DND-41 (cell line): ENCODE measurements at regions not wholly inside any gene's neighbourhood (a gene's known extent, or its start where the extent isn't known, plus 50 kb on each side); places are given as distances from the start of the nearest gene placed in this dataset.

Source experiments
- ATAC-seq: fragments of 200-7000 bp; cut with Tn5 transposase; 3 replicates; pipeline ENCODE4 v1.9.1; 2021; ENCODE audit warnings: low read depth; ENCODE audit not compliant: insufficient read depth
- DNase-seq: peaks from one replicate; pipeline ENCODE4 v3.0.0-alpha.2; 2020
- H2AFZ ChIP-seq: 2 replicates; pipeline ENCODE4 v1.6.0; 2012; ENCODE audit warnings: low read depth, low read length
- H3K27ac ChIP-seq: 2 replicates; pipeline ENCODE4 v1.5.1; 2012; ENCODE audit warnings: low read length, inconsistent platforms
- H3K27me3 ChIP-seq: fragments of 200-600 bp; sonication (generic); 2 replicates; pipeline ENCODE4 v1.6.0; 2012; ENCODE audit warnings: low read length, mild to moderate bottlenecking, inconsistent platforms; ENCODE audit not compliant: insufficient read depth, poor library complexity
- H3K36me3 ChIP-seq: 2 replicates; pipeline ENCODE4 v1.5.1; 2012; ENCODE audit warnings: low read length, inconsistent platforms; ENCODE audit not compliant: insufficient read depth
- H3K4me1 ChIP-seq: 2 replicates; pipeline ENCODE4 v1.5.1; 2012; ENCODE audit warnings: mild to moderate bottlenecking, low read length; ENCODE audit not compliant: insufficient read depth
- H3K4me2 ChIP-seq: 2 replicates; pipeline ENCODE4 v1.6.0; 2012; ENCODE audit warnings: mild to moderate bottlenecking, moderate library complexity, low read length, inconsistent platforms; ENCODE audit not compliant: insufficient read depth
- H3K4me3 ChIP-seq, 2 experiments: fragments of 200-600 bp in 1 of 2; shearing (Covaris generic) in 1 of 2; 2 replicates each; pipeline ENCODE4 v1.5.1; 2012 to 2016; ENCODE audit warnings: inconsistent platforms in 2 of 2, low read length in 2 of 2, mild to moderate bottlenecking in 2 of 2, low read depth in 1 of 2, moderate library complexity in 1 of 2
- H3K79me2 ChIP-seq: 2 replicates; pipeline ENCODE4 v1.6.0; 2012; ENCODE audit warnings: low read length, inconsistent platforms; ENCODE audit not compliant: insufficient read depth
- H3K9ac ChIP-seq: 2 replicates; pipeline ENCODE4 v1.6.0; 2012; ENCODE audit warnings: low read depth, mild to moderate bottlenecking, inconsistent platforms, low read length, moderate library complexity
- H3K9me3 ChIP-seq: 2 replicates; pipeline ENCODE4 v1.5.1; 2012; ENCODE audit warnings: low read length, moderate library complexity, mild to moderate bottlenecking, inconsistent platforms; ENCODE audit not compliant: insufficient read depth, severe bottlenecking
- H4K20me1 ChIP-seq: 2 replicates; pipeline ENCODE4 v1.6.0; 2012; ENCODE audit warnings: low read length; ENCODE audit not compliant: insufficient read depth
- EZH2 ChIP-seq: IDR thresholded peaks from 3 replicates; pipeline ENCODE4 v1.6.1; 2012; ENCODE audit warnings: borderline replicate concordance, low read depth, mild to moderate bottlenecking, moderate library complexity, low read length, inconsistent platforms; ENCODE audit not compliant: severe bottlenecking
- TF ChIP-seq, protein P1 (sequence below): IDR thresholded peaks from 2 replicates; pipeline ENCODE4 v1.5.1; 2012; ENCODE audit warnings: borderline replicate concordance, low read length, moderate library complexity, mild to moderate bottlenecking; ENCODE audit not compliant: poor library complexity, severe bottlenecking; ENCODE audit errors: extremely low read depth

DNA sequence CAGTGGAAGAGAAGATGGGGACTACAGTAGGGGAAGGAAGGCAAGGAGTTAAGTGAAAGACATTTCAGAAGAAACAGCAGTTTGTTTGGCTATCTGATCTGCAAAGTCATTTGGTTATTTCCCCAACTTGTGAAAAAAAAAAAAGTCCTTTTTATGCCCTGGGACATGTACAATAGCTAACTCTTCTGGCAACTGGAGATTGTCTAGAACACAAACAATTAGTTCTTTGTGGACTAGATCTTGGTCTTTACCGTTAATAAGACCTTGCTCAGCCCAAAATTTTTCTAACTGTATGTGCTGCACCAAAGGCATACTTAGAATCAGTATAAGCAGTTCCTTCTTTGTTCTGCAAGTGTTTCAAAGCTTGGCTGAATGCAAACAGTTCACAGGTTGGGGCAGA lies 103.5 kb upstream of the NECTIN3 start:
- TF ChIP-seq EZH2 = no peak
- TF ChIP-seq, protein P1, sequence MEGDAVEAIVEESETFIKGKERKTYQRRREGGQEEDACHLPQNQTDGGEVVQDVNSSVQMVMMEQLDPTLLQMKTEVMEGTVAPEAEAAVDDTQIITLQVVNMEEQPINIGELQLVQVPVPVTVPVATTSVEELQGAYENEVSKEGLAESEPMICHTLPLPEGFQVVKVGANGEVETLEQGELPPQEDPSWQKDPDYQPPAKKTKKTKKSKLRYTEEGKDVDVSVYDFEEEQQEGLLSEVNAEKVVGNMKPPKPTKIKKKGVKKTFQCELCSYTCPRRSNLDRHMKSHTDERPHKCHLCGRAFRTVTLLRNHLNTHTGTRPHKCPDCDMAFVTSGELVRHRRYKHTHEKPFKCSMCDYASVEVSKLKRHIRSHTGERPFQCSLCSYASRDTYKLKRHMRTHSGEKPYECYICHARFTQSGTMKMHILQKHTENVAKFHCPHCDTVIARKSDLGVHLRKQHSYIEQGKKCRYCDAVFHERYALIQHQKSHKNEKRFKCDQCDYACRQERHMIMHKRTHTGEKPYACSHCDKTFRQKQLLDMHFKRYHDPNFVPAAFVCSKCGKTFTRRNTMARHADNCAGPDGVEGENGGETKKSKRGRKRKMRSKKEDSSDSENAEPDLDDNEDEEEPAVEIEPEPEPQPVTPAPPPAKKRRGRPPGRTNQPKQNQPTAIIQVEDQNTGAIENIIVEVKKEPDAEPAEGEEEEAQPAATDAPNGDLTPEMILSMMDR = no peak
- H3K36me3 ChIP-seq = no peaks in the 10 kb centered on the region
- H3K4me3 ChIP-seq = no peak overlapping the region
- no peaks in the 10 kb centered on the region for H3K27me3 ChIP-seq
- H3K9ac ChIP-seq = no peak overlapping the region
- H3K79me2 ChIP-seq = no peaks in the 10 kb centered on the region
- H4K20me1 ChIP-seq = no peaks in the 10 kb centered on the region
- no peak for ATAC-seq
- peaks cover 4% of the 10 kb centered on the region for H3K4me1 ChIP-seq
- no peak overlapping the region for H2AFZ ChIP-seq
- peaks cover 10% of the 10 kb centered on the region for H3K9me3 ChIP-seq
- H3K4me2 ChIP-seq = no peak overlapping the region
- no peak for DNase-seq
- H3K27ac ChIP-seq = no peak overlapping the region

DNA sequence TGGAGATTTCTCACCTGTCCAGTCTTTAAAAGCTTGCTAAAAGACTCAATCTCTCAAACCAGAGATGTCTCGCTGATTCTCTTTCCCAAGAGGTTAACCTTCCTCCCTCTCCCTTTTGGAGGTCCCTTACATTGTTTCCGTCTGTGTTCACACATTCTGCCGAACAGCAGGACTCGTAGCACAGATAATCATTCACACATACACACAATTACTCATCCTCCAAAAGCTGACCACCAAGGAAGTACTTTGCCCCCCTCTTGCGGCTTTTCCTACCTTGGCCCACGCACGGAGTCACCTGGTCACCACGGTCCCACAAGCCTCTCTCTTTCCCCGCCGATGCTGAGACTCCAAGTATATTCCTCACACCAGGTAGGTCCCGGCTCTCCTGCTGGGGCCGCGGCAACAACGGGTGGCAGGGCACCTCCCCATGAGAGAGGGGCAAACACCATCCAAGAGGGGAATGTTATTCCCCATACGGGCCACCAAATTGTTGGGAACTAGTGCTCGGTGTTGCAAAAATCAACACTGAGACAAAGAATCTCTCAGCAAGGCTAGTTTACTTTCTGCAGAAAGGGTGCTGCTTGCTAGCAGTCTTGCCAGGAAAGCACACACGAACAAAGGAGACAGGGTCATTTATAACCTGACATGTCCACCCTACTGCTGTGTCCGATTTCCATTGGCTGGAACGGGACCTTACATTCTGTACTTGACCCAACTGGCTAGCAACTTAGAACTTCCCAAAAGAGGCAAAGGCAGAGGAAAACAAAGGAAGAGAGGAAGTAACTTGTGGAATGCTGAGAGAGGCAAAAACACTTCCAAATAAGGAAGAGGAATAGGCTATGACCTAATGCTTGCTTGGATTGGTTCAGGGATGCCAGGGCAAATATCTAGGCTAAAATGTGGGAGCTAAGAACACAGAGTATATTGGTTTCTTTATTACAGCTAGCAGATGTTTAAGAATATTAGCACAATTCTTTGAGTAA lies 102.1 kb upstream of the NECTIN3 start:
- Histone ChIP-seq H3K9ac (no peak overlapping the region), H3K79me2 (no peaks in the 10 kb centered on the region), H3K9me3 (peaks cover 8% of the 10 kb centered on the region), H4K20me1 (no peaks in the 10 kb centered on the region), H3K4me1 (peaks cover 14% of the 10 kb centered on the region), H3K27ac (no peak overlapping the region), H3K4me2 (no peak overlapping the region), H3K27me3 (no peaks in the 10 kb centered on the region), H2AFZ (no peak overlapping the region), H3K36me3 (no peaks in the 10 kb centered on the region), H3K4me3 (no peak overlapping the region)
- DNase-seq (no peak), ATAC-seq (no peak)
- no peak for TF ChIP-seq EZH2
- TF ChIP-seq, protein P1 = no peak

DNA sequence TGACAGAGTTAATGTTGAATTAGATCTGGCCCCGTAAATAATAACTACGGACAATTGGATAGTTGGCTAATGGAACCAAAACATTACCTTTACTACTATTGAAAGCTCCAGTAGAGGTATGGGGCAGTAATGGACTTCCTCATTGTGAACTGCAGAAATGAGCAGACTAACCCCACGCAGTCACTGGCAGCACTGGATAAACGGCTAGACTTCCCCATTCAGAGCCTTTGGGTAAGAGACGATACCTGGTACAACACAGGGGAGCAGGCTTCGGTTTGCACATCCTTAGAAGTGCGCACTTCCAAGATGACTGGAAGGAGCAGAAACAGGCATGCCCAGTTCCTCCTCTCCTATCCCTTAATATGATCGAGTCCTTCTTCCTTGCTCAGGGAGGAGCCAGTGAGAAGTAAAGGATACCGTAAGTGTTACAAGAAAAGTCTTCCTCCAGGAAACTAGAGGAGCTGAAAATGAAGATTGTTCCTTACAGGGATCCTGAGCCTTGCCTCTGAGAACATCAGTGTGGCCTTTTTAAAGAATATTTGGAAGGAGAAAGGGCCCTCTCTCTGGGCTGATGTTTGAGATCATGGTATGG lies 100.5 kb upstream of the NECTIN3 start:
- DNase-seq (no peak), ATAC-seq (no peak)
- Histone ChIP-seq H3K27ac (no peak overlapping the region), H3K9ac (no peak overlapping the region), H4K20me1 (no peaks in the 10 kb centered on the region), H3K36me3 (no peaks in the 10 kb centered on the region), H3K9me3 (peaks cover 8% of the 10 kb centered on the region), H3K27me3 (no peaks in the 10 kb centered on the region), H3K4me3 (no peak overlapping the region), H3K79me2 (no peaks in the 10 kb centered on the region), H3K4me1 (peaks cover 14% of the 10 kb centered on the region), H2AFZ (no peak overlapping the region), H3K4me2 (no peak overlapping the region)
- TF ChIP-seq EZH2 = no peak
- TF ChIP-seq, protein P1 = no peak
